MG63 (cell line): ENCODE measurements at regions not wholly inside any gene's neighbourhood (a gene's known extent, or its start where the extent isn't known, plus 50 kb on each side); places are given as distances from the start of the nearest gene placed in this dataset.

ENCODE experiments used
- DNase-seq: peaks from one replicate; pipeline ENCODE4 v3.0.0-alpha.2; 2020
- H3K27me3 ChIP-seq: fragments of 250-450 bp; sonication (Bioruptor Pico); 2 replicates; pipeline ENCODE4 v1.5.1; 2020; ENCODE audit warnings: mild to moderate bottlenecking, moderate library complexity
- H3K36me3 ChIP-seq: fragments of 250-450 bp; sonication (Bioruptor Pico); 2 replicates; pipeline ENCODE4 v1.5.1; 2020; ENCODE audit warnings: mild to moderate bottlenecking, moderate library complexity
- H3K4me3 ChIP-seq: fragments of 250-450 bp; sonication (Bioruptor Pico); 2 replicates; pipeline ENCODE4 v1.5.1; 2020; ENCODE audit warnings: mild to moderate bottlenecking, moderate library complexity
- H3K9me3 ChIP-seq: fragments of 250-450 bp; sonication (Bioruptor Pico); 2 replicates; pipeline ENCODE4 v1.5.1; 2020; ENCODE audit warnings: mild to moderate bottlenecking, moderate library complexity

GRCh38 chr5:96148376-96148775 lies 186.7 kb upstream of the ELL2 start:
- Histone ChIP-seq H3K36me3 (no peaks in the 10 kb centered on the region; the same call in 1 of the 2 replicates), H3K27me3 (no peaks in the 10 kb centered on the region), H3K9me3 (no peaks in the 10 kb centered on the region), H3K4me3 (no peak overlapping the region)
- no peak for DNase-seq

GRCh38 chr5:96147866-96148265 lies 186.2 kb upstream of the ELL2 start:
- Histone ChIP-seq H3K36me3 (no peaks in the 10 kb centered on the region; the same call in 1 of the 2 replicates), H3K9me3 (no peaks in the 10 kb centered on the region), H3K4me3 (no peak overlapping the region), H3K27me3 (no peaks in the 10 kb centered on the region)
- no peak for DNase-seq

GRCh38 chr5:96146675-96147074 lies 185.0 kb upstream of the ELL2 start:
- DNase-seq, result peak; percentile 28
- no peaks in the 10 kb centered on the region; the same call in 1 of the 2 replicates for H3K36me3 ChIP-seq
- no peaks in the 10 kb centered on the region for H3K27me3 ChIP-seq
- H3K9me3 ChIP-seq, result no peaks in the 10 kb centered on the region
- H3K4me3 ChIP-seq, result no peak overlapping the region

- no peak overlapping the region for H3K4me3 ChIP-seq
- H3K9me3 ChIP-seq, result no peaks in the 10 kb centered on the region
- H3K36me3 ChIP-seq, result no peaks in the 10 kb centered on the region; the same call in 1 of the 2 replicates
- no peak for DNase-seq
- H3K27me3 ChIP-seq, result no peaks in the 10 kb centered on the region
Measured at GRCh38 chr5:96144289-96144688, 182.6 kb upstream of the ELL2 start.

- Histone ChIP-seq H3K9me3 (no peaks in the 10 kb centered on the region), H3K27me3 (no peaks in the 10 kb centered on the region), H3K36me3 (no peaks in the 10 kb centered on the region; the same call in 1 of the 2 replicates), H3K4me3 (no peak overlapping the region)
- peak; percentile 55 for DNase-seq
Measured at GRCh38 chr5:96143450-96143849, 181.8 kb upstream of the ELL2 start.

GRCh38 chr5:96142786-96143434 lies 181.3 kb upstream of the ELL2 start:
- Histone ChIP-seq H3K27me3 (no peaks in the 10 kb centered on the region), H3K4me3 (no peak overlapping the region), H3K9me3 (no peaks in the 10 kb centered on the region), H3K36me3 (no peaks in the 10 kb centered on the region; the same call in 1 of the 2 replicates)
- no peak for DNase-seq

- Histone ChIP-seq H3K9me3 (peaks cover 2% of the 10 kb centered on the region), H3K4me3 (no peak overlapping the region), H3K27me3 (no peaks in the 10 kb centered on the region), H3K36me3 (no peaks in the 10 kb centered on the region; the same call in 1 of the 2 replicates)
- no peak for DNase-seq
Measured at GRCh38 chr5:96142184-96142781, 180.6 kb upstream of the ELL2 start.

- H3K36me3 ChIP-seq, result no peaks in the 10 kb centered on the region; the same call in 1 of the 2 replicates
- peaks cover 5% of the 10 kb centered on the region for H3K9me3 ChIP-seq
- H3K27me3 ChIP-seq, result no peaks in the 10 kb centered on the region
- no peak overlapping the region for H3K4me3 ChIP-seq
- DNase-seq, result no peak
Measured at GRCh38 chr5:96141749-96142148, 180.1 kb upstream of the ELL2 start.

- DNase-seq, result no peak
- Histone ChIP-seq H3K9me3 (peaks cover 5% of the 10 kb centered on the region), H3K4me3 (no peak overlapping the region), H3K27me3 (no peaks in the 10 kb centered on the region), H3K36me3 (no peaks in the 10 kb centered on the region; the same call in 1 of the 2 replicates)
Measured at GRCh38 chr5:96140496-96140895, 178.8 kb upstream of the ELL2 start.

- no peak for DNase-seq
- peaks cover 5% of the 10 kb centered on the region for H3K9me3 ChIP-seq
- H3K4me3 ChIP-seq, result no peak overlapping the region
- no peaks in the 10 kb centered on the region for H3K27me3 ChIP-seq
- no peaks in the 10 kb centered on the region; the same call in 1 of the 2 replicates for H3K36me3 ChIP-seq
Measured at GRCh38 chr5:96140084-96140483, 178.4 kb upstream of the ELL2 start.

GRCh38 chr5:96134886-96135285 lies 173.2 kb upstream of the ELL2 start:
- H3K4me3 ChIP-seq, result no peak overlapping the region
- H3K36me3 ChIP-seq, result no peaks in the 10 kb centered on the region; the same call in 1 of the 2 replicates
- H3K9me3 ChIP-seq, result peaks cover 5% of the 10 kb centered on the region
- no peaks in the 10 kb centered on the region for H3K27me3 ChIP-seq
- DNase-seq, result no peak

- H3K9me3 ChIP-seq, result peaks cover 5% of the 10 kb centered on the region
- no peak for DNase-seq
- H3K36me3 ChIP-seq, result no peaks in the 10 kb centered on the region; the same call in 1 of the 2 replicates
- H3K27me3 ChIP-seq, result no peaks in the 10 kb centered on the region
- no peak overlapping the region for H3K4me3 ChIP-seq
Measured at GRCh38 chr5:96133341-96134079, 171.9 kb upstream of the ELL2 start.

- H3K9me3 ChIP-seq, result no peaks in the 10 kb centered on the region
- no peak overlapping the region for H3K4me3 ChIP-seq
- no peaks in the 10 kb centered on the region for H3K36me3 ChIP-seq
- no peak for DNase-seq
- no peaks in the 10 kb centered on the region for H3K27me3 ChIP-seq
Measured at GRCh38 chr5:96129276-96129675, 167.6 kb upstream of the ELL2 start.

GRCh38 chr5:96128204-96128864 lies 166.7 kb upstream of the ELL2 start:
- Histone ChIP-seq H3K27me3 (no peaks in the 10 kb centered on the region), H3K9me3 (no peaks in the 10 kb centered on the region), H3K4me3 (no peak overlapping the region), H3K36me3 (no peaks in the 10 kb centered on the region)
- DNase-seq, result no peak

GRCh38 chr5:96127538-96127937 lies 165.9 kb upstream of the ELL2 start:
- Histone ChIP-seq H3K27me3 (no peaks in the 10 kb centered on the region), H3K4me3 (no peak overlapping the region)
- no peak for DNase-seq

GRCh38 chr5:96125231-96125891 lies 163.7 kb upstream of the ELL2 start:
- no peak overlapping the region for H3K4me3 ChIP-seq
- no peaks in the 10 kb centered on the region for H3K36me3 ChIP-seq

More at GRCh38 chr5:96127538-96127937, 165.9 kb upstream of the ELL2 start:
- no peaks in the 10 kb centered on the region for H3K36me3 ChIP-seq
- no peaks in the 10 kb centered on the region for H3K9me3 ChIP-seq

More at GRCh38 chr5:96125231-96125891, 163.7 kb upstream of the ELL2 start:
- H3K9me3 ChIP-seq, result no peaks in the 10 kb centered on the region
- H3K27me3 ChIP-seq, result no peaks in the 10 kb centered on the region
- DNase-seq, result no peak
